ENCODE measurements at regions not wholly inside any gene's neighbourhood (a gene's known extent, or its start where the extent isn't known, plus 50 kb on each side); places are given as distances from the start of the nearest gene placed in this dataset.
"Not testable (repeated sequence)": the region's sequence is repeated elsewhere in the genome, so short reads cannot be mapped to it uniquely, and the experiment has no call there.

DNA sequence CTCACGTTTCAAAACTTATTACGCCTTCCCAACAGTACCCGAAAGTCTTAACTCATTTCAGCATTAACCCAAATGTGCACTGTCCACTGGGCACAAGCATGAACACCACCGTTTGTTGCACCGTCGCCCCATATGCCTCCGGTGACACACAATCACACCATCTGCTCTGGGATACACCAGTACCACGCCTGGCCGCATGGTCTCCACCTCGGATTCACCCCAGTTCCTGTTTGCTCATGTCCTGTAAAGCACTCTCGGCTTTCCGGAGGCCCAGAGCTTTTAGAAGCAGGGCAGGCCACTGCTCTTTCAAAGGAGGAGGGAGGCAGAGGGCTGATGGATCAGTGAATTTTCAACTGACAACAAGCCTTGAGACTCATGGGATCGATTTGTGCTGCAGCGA lies 1570.0 kb upstream of the DEFB115 start:
- no peak for DNase-seq
- intact Hi-C loops (cut with micrococcal nuclease): no loop called here
- ATAC-seq: no peak

DNA sequence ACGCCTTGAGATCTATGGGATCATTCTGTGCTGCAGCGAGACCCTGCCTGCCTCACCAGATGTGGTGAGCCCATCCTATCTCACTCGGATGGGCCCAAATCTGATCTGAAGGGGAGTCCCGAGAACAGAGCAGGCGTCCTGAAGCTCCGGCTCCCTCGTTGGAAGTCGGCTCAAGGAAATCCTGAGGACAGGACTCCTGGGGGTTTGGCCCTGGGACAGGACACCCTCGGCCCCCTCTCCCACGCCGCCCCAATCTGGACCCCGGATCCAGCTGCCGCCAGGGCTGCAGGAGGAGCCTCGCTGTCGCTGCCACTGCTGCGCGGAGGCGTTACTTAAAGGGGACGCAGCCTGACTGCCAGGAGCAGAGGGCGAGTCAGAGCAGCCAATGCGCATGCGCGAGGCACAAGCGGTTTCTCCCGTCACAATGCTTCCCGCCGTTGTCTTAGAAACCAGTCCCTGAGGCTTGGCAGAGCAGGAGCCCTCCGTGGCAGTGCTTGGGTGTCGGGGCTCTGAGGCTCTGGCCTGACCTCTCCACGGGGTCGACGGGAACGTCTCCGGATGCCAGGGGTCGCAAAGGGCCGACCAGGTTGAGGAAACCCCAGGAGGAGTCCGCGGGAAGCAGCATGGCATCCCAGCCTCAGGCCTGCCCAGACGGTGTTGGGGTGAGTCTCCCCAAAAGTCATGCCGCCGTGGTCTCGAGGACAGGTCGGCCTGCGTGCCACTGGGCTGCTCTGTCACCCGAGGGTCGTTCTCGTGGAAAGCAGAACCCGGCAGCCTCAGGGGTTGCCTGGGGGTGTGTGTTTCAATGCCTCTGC lies 1567.8 kb upstream of the DEFB115 start:
- intact Hi-C loops (cut with micrococcal nuclease): no loop called here
- peak; percentile 58 for ATAC-seq

DNA sequence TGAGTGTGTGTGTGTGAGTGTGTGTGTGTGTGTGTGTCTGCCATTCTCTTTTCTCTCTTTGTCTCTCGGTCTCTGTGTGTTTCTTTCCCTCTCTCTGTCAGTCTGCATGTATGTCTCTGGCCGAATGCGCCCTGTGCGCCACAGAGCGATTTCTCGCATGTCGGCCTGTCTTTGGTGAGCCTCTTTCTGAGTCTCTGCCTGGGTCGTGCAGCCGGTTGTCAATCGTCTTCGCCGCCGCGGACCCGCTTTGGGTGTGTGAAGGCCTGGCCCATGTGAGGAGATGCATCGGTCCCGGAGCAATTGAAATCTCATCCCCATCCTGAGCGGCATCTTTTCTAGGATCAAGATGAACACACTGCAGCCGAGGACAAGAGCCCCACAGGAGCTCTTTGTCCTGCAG lies 1567.2 kb upstream of the DEFB115 start:
- ATAC-seq (no peak), DNase-seq (peak; percentile 24)
- intact Hi-C loops (cut with micrococcal nuclease): no loop called here

More for the DNA sequence above, 1567.8 kb upstream of the DEFB115 start:
- DNase-seq: peak; percentile 45

DNA sequence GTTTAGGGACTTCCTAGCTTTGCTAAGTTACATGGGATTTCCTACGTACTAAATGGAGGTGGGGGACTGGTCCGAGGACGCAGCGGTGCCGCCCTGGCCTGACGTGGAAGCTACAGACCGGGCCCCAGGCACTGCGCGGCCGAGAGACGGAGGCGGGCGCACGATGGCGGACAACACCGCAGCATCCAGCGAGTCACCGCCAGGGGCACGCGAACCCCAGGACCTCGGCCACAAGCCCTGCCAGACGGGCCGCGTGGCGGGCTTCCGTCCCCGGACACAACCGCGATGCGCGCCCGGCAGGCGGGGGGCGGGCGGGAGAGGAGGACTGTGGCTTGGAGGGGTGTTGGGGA lies 1516.9 kb upstream of the DEFB115 start:
- no peak for DNase-seq
- intact Hi-C loops (cut with micrococcal nuclease): no loop called here
- no peak for ATAC-seq

DNA sequence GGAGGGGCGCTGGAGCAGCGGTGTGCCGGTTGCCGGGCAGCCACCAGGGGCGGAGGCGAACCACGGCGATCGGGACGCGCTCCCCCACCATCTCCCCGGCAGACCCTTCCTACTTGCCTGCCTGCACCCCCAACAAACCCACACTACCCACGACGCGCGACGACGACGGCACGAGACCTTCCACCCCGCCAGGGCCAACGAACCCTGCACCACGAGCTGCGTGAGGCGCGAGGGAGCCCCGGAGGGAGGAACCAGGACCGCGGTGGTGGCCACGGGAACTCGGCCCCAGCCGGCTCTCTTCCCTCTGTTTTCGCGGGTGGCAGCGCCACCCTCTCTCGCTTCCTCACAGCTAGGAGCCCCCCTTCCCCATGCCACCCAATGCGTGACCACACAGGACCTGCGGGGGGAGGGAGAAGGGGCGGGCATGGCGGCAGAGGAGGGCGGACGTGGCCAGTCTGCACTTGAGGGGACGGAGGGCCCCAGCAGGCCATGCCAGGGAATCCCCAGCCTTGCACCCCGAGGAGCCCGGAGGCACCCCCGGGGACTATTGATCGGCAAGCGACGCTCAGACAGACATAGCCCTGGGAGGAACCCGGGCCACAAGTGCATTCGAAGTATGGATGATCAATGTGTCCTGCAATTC lies 1516.4 kb upstream of the DEFB115 start:
- no peak for ATAC-seq
- intact Hi-C loops (cut with micrococcal nuclease): no loop called here

DNA sequence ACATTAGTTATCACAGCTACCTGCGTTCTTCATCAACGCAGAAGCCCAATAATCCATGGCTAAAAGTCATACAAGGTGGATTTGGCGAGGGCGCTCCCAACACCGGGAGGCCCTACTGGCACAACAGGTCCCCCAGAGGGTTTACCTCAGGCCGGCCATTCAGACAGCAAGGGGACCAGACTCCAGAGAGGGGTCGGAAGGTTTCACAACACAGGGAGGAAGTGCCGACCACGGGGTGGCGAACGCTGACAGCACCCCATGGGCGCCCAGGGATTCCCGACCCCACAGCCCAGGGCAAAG lies 1515.9 kb upstream of the DEFB115 start:
- ATAC-seq (no peak), DNase-seq (no peak)
- intact Hi-C loops (cut with micrococcal nuclease): no loop called here

More for the DNA sequence above, 1516.4 kb upstream of the DEFB115 start:
- DNase-seq: no peak

DNA sequence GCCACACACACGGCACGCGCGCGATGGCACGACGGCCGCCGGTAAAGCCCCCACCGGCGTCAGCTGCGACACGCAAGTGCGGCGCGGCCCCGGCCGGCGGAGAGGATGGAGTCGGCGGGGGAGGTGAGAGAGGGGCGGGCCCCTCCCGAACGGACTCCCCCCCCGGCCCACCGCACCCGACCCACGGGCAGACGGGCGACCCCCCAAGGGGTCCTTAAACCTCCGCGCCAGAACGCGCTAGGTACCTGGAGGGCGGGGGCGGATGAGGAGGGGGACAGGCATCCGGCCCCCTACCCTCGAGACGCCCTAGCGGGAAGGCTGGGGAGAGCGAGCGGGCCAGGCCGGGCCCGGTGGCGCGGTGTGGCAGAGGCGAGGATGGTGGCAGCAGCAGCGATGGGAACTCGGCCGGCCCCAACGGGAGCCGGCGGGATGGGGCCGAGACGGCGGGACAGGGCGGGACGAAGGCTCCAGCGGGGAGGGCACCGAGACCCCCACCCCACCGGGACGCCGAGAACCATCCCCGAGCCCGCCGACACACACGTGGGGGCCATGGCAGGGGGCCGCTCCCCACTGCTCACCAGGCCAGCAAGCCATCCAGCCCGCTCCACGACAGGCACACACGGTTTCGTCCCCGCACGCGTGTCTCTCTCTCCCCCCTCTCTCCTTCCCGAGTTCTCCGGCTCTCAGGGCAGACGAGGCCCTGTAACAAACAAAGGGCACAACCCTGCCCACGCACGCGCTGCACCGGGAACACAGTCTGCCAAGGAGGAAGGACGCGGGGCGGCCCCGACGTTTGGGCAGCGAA lies 1515.4 kb upstream of the DEFB115 start:
- no peak for ATAC-seq
- intact Hi-C loops (cut with micrococcal nuclease): no loop called here
- DNase-seq: peak; percentile 22

DNA sequence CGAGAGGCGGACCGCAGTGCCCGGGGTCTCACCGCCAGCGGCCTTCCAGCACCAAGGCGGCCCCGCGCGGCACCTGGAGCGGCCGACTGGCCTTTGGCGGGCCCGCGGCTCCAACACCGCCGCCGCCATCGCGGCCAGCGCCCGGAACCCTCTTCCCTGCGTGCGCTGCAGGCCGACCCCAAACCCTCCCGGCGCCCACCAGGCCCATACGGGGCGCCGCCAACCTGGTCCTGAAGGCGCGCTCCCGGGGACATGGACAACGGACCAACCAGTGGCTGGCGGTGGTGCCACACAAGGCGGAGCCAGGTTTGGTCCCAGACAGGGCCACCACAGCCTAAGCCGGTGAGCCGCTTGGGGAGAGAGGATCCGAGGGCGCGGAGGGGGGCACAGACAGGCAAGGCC lies 1514.8 kb upstream of the DEFB115 start:
- peak; percentile 20 for DNase-seq
- ATAC-seq: no peak
- intact Hi-C loops (cut with micrococcal nuclease): no loop called here

DNA sequence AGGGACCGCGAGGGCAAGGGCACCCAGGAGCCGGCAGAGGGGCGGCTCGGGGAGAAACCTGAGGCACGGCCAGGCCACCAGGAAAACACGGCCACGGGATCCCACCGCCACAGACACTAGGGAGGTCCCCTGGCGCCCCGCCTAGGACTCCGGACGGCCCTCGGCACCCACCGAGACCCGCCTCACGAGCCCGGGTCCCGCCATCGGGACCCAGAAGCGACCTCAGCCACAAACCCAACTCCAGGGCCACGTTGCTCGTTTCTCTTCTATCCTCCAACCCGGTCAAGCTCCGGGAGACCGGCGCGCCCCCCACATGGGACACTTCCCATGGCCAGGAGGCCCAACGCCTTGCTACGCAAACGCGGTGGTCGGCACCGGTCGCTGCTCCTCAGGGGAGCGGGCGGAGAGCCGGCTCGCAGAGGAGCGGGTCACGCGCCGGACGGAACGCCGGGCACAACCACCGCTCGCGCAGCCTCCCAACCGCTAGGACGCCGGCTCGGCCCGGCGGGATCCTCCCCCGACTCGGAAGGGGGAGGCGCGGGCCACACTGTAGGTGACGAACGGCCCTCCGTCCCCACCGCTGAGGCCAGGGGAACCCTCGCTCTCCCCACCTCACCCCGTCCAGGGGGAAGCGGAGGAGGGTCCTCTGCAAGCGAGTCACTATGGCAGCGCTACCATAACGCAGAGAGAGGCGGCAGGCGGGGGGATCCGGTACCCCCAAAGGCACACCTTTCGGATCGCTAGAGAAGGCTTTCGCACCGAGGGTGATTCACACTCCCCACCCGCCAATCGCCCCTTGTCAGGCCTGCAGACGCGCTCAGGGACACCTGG lies 1514.1 kb upstream of the DEFB115 start:
- ATAC-seq (no peak), DNase-seq (peak; percentile 15)
- intact Hi-C loops (cut with micrococcal nuclease): no loop called here

DNA sequence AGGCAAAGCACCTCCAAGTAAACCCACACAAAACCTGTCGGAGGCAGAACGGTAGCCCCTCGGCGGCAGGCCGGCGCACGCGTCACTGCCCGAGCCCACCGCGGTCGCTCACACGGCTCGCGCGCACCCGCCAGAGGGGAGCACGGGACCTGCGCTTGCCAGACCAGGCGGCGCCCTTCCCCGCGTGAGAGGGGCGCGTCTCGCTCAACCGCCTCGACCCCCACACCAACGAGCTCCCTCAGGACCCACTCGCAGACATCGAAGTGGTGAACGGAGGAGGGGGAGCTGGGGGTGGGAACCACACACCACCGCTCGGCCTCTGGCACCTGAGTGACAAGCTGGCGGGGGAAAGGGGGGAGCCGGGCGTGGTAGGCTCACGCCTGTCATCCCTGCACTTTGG lies 1513.4 kb upstream of the DEFB115 start:
- DNase-seq (no peak), ATAC-seq (no peak)
- intact Hi-C loops (cut with micrococcal nuclease): no loop called here

DNA sequence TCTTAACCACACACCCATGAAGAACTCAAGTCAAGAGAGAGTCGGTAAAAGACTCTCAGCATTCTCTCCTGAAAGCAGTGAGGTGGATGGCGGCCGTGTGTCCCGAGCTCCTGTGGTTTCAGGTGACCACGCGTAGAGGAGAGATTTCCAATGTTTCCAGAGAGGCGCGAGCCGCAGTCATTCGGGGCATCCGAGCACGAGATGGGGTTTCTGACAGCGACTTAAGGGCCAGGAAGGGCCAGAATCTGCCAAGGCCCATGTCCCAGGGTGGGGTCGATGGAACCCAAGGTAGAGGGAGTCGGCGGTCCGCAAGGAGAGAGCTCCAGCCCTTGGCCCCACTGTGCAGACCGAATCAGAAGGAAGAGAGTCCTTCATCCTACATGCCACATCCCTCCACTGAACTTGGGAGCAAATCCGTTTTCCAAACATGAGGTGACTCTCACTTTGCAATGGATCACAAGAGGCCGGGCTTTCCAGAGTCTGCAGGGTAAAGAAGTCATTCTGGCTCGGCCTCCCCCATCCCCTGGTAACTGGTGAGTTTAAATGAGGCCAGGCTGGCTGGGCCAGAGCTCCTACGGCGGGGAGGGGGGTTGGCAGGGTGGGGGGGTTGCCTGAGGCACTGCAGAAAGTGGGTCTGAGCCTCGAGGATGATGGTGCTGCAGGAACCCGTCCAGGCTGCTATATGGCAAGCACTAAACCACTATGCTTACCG lies 1511.8 kb upstream of the DEFB115 start:
- DNase-seq; intact Hi-C loops (cut with micrococcal nuclease); ATAC-seq: not testable (repeated sequence)

DNA sequence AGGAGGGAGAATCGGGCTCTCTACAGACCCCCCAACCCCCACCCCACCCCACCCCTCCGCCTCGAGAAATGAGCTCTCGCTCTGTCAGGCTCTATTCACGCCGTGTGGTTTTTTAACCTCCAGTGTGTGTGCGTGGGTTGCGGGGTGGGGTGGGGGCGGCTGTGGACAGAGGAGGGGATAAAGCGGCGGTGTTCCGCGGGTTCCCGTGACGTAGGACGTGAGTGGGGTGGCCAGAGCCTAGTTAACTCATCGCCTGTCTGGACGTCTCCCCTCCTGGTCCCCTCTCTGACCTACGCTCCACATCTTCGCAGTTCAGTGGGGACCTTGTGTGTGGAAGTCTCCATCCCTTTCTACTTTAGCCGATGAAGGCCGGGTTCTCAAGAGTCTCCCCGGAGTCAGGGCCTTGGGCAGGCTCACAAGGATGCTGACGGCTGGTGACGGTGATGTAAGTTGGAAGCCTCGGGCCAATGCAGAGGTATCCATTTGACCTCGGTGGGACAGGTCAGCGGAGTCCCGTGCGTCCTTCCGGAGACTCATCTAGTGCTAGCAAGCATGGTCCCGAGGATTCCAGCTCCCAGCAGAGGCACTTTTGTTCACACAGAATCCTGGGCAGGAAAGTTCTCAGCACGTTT lies 1507.1 kb upstream of the DEFB115 start:
- intact Hi-C loops (cut with micrococcal nuclease): no loop called here
- no peak for ATAC-seq
- DNase-seq: no peak

DNA sequence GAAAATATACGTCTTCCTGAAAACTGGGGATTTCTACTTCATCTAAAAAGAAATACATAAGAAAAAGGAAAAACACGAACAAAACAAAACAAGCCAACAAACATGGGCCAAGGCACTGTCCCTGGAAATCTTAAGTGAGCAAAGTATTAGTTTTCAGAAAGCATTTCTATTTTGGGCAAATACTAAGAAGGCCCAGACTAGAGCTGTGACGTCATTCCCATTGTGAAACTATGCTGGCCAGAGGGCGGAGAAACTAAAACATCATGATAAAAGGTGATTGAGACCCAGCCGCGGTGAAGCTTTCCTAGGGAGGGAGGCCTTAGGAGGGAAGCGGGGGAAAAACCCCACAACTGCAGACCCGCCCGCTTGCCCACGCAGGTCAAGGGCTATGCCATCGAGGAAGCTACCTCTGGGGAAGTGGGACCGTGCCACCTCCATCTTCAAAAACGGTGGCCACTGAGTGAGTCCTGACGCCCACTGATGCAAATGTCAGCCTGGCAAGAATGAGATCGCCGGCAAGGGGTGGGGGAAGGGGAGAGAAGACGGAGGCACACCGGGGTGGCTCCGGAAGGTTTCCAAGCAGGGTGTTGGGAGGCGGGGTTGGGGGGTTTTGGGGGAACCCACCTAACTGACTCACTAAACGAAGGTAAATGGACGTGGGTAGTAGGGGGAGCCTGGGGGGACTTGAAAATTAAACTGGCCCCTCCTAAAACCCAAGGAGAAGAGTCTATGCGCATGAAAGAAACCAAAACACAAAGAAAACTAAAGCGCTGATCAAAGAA lies 1504.6 kb upstream of the DEFB115 start:
- ATAC-seq; DNase-seq; intact Hi-C loops (cut with micrococcal nuclease): not testable (repeated sequence)

DNA sequence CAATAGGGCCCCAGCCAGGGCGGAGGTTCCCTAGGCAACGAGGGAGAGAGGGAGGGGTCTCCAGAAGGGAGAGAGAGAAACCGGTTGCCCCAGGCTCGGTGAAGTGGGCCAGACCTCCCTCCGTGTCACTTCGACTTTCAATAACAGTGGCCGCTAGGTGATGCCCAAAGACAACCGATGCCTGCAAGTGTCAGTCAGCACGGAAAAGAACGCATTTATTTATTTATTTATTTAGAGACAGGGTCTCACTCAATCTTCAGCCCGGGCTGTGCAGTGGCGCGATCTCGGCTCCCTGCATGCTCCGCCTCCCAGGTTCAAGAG lies 1504.1 kb upstream of the DEFB115 start:
- ATAC-seq; intact Hi-C loops (cut with micrococcal nuclease): not testable (repeated sequence)

DNA sequence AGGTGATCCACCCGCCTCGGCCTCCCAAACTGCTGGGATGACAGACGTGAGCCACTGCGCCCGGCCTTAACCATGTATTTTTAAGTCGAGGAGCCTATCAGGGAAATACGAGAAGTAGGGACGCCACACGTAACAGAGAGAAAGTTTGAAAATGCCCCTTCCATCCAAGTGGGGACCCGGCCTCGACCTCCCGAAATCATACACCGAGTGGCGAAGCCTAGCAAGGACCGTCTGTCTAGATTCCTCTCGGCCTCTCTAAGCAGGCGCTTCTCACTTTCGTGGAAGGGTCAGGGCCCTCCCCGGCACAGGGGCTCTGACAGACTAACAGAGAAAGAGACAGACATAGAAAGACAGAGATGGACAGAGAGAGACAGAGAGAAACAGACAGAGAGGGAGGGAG lies 1503.6 kb upstream of the DEFB115 start:
- intact Hi-C loops (cut with micrococcal nuclease); DNase-seq: not testable (repeated sequence)

More for the DNA sequence above, 1504.1 kb upstream of the DEFB115 start:
- not testable (repeated sequence) for DNase-seq

DNA sequence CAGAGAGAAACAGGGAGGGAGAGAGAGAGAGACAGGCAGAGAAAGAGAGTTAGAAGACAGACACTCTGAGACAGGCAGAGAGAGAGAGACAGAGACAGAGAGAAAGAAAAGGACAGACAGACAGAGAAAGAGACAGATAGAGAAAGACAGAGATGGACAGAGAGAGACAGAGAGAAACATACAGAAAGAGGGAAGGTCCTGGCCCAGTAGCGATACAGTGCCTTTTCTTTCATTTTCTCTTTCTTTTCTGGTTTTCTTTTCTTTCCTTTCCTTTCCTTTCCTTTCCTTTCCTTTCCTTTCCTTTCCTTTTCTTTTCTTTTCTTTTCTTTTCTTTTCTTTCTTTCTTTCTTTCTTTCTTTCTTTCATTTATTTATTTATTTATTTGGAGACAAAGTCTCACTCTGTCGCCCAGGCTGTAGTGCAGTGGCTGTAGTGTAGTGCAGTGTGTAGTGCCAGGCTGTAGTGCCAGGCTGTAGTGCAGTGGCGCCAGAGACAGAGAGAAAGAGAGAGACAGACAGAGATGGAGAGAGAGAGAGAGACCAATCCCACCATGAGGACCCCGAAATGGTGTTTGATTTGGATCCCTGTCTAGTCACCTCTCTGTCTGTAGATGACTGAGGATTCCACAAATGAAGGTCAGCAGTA lies 1501.5 kb upstream of the DEFB115 start:
- DNase-seq; ATAC-seq; intact Hi-C loops (cut with micrococcal nuclease): not testable (repeated sequence)

More for the DNA sequence above, 1503.6 kb upstream of the DEFB115 start:
- not testable (repeated sequence) for ATAC-seq

DNA sequence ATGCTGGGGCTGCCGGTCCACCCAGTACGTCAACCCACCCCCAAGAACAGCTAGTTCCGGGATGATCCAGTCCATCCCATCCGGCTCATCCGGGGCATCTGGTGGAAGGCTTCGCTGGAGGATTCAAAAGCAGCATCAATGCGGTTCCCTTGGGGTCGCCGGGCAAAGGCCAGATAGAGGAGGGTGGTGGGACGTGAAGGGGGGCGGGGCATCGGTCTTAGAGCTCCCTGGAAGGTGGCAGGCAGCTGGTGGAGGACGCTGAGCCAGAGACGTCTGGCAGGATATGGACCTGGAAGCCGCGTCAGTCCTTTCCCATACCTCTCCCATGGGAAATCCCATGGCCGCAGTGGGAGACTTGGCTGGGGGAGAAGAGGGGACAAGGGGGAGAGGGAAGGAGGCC lies 1500.8 kb upstream of the DEFB115 start:
- no peak for ATAC-seq
- intact Hi-C loops (cut with micrococcal nuclease): no loop called here

More for the DNA sequence above, 1500.8 kb upstream of the DEFB115 start:
- DNase-seq: no peak

All from left ventricle myocardium superior (tissue), 1 donor.